GM19240 (cell line): ENCODE measurements at regions not wholly inside any gene's neighbourhood (a gene's known extent, or its start where the extent isn't known, plus 50 kb on each side); places are given as distances from the start of the nearest gene placed in this dataset.

Experiments used
- DNase-seq: peaks from one replicate; pipeline ENCODE4 v3.0.0; 2011; ENCODE audit warnings: low spot score; ENCODE audit not compliant: insufficient read length

GRCh38 chr13:97110936-97111335, 111.2 kb upstream of the MBNL2 start:
- DNase-seq, result no peak

GRCh38 chr13:97111756-97112155, 110.4 kb upstream of the MBNL2 start:
- DNase-seq, result no peak

- no peak for DNase-seq
Observed at GRCh38 chr13:97112446-97113152, 109.5 kb upstream of the MBNL2 start.

DNA sequence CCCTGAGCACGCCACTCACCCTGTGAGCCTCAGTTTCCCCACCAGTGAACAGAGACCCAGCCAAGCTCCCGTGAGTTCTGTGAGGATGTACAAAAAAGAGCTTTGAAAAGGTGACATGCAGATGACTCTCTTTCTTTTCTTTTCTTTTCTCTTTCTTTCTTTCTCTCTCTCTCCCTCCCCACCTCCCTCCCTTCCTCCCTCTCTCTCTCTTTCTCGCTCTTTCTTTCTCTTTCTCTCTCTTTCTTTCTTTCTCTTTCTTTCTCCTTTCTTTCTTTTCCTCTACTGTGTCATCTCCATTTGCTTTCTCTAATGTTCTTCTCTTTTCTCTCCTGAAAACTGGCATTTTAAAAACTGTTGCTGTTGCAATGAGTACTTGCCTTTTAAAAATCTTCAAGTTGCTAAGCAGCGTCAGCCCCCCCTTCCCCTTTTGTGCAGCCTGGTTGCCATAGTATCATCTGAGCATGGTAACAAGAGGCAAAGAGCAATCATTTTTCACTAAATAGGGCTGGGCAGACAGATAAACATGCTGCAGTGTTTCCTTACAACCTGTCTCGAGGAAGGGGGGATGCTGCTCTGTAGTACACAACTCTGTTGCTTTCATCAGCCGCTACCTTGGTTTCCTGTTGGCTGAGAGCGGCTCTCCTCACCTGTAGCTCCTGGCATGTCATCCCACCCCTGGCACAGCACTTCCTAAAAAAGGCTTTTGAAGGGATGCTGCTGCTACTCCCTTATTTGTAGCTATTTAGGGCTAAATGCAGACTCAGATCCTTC, 108.7 kb upstream of the MBNL2 start:
- no peak for DNase-seq

GRCh38 chr13:97114651-97115050, 107.5 kb upstream of the MBNL2 start:
- no peak for DNase-seq

- no peak for DNase-seq
Observed at GRCh38 chr13:97116754-97117153, 105.4 kb upstream of the MBNL2 start.

- DNase-seq, result no peak
Observed at GRCh38 chr13:97117388-97117910, 104.7 kb upstream of the MBNL2 start.

- no peak for DNase-seq
Observed at GRCh38 chr13:97119943-97120342, 102.2 kb upstream of the MBNL2 start.

DNA sequence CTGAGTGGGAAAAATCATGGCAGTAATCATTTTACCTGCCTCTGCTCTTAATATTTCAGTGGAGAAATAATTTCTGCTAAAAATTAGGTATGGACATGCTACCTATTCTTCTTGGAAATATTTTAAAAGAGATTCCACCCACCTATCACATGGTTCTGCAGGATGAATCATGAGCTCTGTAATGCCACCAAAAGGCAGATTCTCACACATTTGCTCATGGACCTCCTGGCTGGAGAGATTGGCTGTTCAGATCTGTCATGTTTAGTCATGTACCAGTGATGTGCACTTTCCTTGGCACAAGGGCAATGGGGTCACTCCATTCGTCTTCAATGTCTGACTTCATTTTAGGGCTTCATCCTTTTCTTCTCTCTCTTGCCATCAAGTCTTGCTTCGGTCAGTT, 101.8 kb upstream of the MBNL2 start:
- no peak for DNase-seq

DNA sequence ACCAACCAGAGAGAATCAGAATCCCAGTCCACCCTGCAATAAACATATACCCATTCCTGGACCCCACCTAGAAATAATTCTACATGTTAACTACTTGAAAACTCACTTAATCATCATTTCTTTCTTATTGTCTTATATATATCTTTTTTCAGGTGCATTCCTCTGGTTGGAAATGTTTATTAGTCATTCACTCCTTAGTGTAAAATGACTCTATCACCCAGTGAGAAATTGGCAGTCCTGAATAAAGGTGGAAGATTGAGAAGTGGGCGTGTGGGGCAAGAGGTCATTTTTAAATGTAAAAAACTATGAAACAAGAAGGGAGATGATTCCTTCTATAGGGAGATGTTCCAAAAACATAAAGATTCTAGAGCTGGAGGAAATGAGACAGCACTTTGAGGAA, 101.2 kb upstream of the MBNL2 start:
- no peak for DNase-seq

- DNase-seq, result no peak
Observed at GRCh38 chr13:97121894-97122293, 100.2 kb upstream of the MBNL2 start.

DNA sequence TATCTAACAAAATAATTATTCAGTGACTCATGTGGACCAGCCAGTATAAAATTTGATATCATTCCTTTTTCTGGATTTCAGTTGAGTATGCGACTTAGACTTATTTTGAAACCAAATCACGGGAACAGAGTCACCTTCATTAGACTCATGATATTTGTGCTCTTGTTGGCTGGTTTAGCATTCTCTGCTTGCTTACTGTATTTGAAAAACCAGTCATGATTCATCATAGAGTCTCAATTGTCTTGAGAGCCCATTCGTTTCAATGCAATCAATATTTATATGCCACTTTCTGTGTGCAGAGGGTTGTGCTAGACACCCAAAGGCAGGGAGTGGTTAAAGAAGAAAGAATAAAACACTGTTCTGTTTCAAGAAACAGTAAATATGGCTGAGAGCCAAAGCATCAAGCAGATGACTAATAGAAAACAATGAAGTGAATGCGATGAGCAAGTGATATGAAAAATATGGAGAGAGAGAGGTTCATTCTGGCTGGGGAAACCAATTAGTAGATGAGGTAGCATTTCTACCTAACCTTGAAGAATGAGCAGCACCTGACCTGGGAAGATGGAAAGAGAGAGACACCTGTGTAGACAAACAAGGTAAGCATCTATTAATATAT, 99.6 kb upstream of the MBNL2 start:
- no peak for DNase-seq

DNA sequence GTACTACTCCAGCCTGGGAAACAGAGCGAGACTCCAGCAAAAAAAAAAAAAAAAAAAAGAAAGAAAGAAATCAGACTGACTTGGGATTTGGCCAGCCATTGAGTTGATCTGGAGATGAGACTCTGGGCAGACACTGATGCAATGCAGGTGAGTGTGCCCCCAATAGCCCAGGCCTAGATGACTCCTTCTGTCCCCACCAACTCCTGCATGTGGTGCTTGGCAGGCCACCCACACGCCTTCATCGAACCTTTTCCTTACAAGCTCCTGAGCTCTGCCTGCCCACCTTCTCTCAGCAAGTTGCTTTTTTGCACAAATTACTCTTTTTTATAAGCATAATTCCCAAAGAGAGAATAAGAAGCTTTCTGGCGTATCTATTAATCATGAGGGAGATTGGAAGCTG, 97.9 kb upstream of the MBNL2 start:
- no peak for DNase-seq

GRCh38 chr13:97124915-97125809, 97.0 kb upstream of the MBNL2 start:
- DNase-seq, result no peak

DNA sequence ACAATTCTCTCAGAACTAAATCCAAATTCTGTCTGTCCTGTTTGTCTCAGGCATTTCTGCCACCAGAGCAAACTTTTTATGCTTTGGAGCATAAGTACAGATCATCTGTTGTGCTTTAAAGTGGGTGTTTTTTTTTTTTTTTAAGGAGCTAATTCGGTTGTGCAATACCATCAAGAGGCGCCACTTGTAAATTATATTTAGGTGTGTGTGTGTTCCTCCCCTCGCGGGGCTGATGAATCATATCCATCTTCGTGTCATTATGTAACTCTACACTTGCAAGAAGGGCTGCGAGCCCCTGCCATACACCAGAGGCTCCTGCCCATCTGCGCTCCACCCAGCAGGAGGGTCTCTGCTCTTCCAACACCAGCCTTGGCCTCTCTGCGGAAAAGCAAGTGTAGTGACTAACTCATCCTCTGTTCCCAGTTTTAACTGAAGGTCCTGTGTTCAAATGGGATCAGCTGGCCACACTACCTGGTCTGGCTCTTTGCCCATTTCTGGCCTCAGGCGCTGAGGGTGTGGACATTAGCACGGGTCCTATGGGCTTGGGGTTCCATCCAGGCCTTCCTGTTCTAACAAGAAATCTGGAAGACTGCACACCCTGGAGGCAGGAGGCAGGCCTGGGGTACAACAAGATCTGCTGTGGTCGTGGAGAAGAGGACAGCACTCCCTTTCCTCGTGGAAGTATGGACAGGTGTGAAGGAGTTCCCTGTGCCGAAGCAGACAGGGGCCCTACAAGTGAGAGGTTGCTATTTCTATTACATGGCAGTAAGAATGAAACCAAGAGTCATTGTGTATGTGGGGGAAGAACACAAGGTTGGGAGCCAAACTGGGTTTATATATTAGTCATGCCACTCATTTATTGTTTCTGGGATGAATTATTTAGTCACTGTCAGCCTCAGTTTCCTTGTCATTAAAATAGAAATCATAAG, 96.1 kb upstream of the MBNL2 start:
- no peak for DNase-seq

DNA sequence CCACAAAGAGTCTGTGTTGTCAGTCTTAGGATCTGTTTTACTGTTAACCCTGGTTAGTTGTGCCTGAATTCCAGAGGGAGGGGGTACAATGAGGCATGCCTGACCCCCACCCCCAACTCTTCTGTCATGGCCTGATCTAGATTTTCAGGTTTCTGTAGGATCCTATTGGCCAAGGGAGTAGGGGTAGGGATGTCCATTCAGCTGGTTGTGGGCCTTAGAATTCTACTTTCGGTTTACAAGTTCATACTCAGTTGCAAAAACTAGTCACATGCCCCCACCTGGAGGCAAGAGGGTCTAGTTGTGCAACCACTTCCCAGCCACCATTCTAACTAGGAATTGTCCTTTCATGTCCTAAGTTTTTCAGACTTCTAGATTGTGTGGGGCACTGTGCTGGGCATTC, 94.3 kb upstream of the MBNL2 start:
- no peak for DNase-seq

GRCh38 chr13:97130190-97130589, 91.9 kb upstream of the MBNL2 start:
- DNase-seq, result no peak

DNA sequence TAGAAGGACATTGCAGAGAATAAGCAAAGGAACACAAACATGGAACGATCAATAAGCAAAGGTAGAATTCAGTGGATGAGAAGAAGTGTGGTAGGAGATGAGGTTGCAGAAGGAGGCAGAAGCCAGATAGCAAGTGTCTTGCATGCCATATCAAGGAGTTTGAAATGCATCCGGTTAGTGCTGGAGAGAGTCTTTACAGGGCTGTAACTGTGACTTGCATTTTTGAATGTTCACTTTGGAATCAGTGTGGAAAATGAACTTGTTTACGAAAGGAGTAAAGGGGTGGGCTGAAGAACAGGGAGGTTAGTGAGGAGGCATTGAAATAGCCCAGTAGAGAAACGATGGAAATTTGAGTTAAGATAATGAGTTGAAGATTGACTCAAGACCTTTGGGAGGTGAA, 90.7 kb upstream of the MBNL2 start:
- DNase-seq, result no peak

- DNase-seq, result no peak
Observed at GRCh38 chr13:97133554-97133953, 88.6 kb upstream of the MBNL2 start.

- DNase-seq, result no peak
Observed at GRCh38 chr13:97133955-97134354, 88.2 kb upstream of the MBNL2 start.
